ENCODE measurements at regions not wholly inside any gene's neighbourhood (a gene's known extent, or its start where the extent isn't known, plus 50 kb on each side); places are given as distances from the start of the nearest gene placed in this dataset.

DNA sequence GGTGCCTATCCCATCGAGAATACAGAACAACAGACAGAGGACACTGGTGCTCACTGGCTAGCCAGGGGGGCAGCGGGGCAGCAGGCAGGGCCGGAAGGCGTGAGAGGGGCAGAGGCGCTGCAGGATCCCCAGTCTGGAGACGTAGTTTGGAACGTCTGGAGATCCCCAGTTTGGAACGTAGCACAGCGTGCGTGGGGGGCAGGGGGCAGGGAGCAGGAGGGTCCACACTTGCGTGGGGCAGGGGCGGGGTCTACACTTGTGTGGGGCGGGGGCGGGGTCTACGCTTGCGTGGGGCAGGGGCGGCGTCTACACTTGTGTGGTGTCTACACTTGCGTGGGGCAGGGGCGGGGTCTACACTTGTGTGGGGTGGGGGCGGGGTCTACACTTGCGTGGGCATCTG, 107.2 kb downstream of the DACT2 start:
- Histone ChIP-seq H4K20me1 (replicated peaks; ENCODE audit: control insufficient read depth, insufficient read depth, low read length) (peaks cover 6% of the 10 kb centered on the region; the same call in 1 of the 2 replicates), H3K27ac (ENCODE audit: extremely low read depth, low read depth, low read length) (no peak overlapping the region), H3K9me3 (replicated peaks; ENCODE audit: control insufficient read depth, insufficient read depth, low read depth, low read length) (no peaks in the 10 kb centered on the region; the same call in 1 of the 2 replicates), H3K4me2 (ENCODE audit: insufficient read depth, low read length) (no peak overlapping the region), H3K36me3 (ENCODE audit: control insufficient read depth, insufficient read depth, low read length) (no peaks in the 10 kb centered on the region), H2AFZ (ENCODE audit: low read depth, low read length) (no peak overlapping the region), H3K27me3 (ENCODE audit: control insufficient read depth in 2 of 2, insufficient read depth in 2 of 2, low read length in 2 of 2) (peaks cover 49 to 74% of the 10 kb centered on the region in 2 experiments), H3K9ac (ENCODE audit: insufficient read depth in 1 of 2, low read depth in 2 of 2, low read length in 2 of 2) (no peak overlapping the region), H3K79me2 (ENCODE audit: control insufficient read depth, insufficient read depth, low read length) (no peaks in the 10 kb centered on the region), H3K4me3 (no peak overlapping the region), H3K9me1 (ENCODE audit: control insufficient read depth, insufficient read depth, low read length) (no peaks in the 10 kb centered on the region), H3K4me1 (replicated peaks in 1 of 2; ENCODE audit: control insufficient read depth in 2 of 2, insufficient read depth in 2 of 2, low read length in 2 of 2) (peaks cover 0 to 4% of the 10 kb centered on the region in 2 experiments; a peak in 2 of 5 replicates)
- ChIA-PET POLR2A (interaction anchor here (0.6 kb wide), 1 partner anchor 11 kb away, joined by 4 read pairs; no protein-coding TSS in a partner anchor), CTCF (ENCODE audit: low intra/inter-chr PET ratio) (no interaction called here)
- in situ Hi-C loops (cut with MboI) (no loop called here), intact Hi-C loops (cut with micrococcal nuclease) (no loop called here)
- no peak for DNase-seq (ENCODE audit: extremely low read depth in 1 of 4, low spot score in 3 of 4)
- FAIRE-seq: no peak
- WGBS (ENCODE audit: insufficient coverage, low coverage, missing lambda C conversion rate): 4% methylated on average over 13 of the region's 22 CpGs
- BruUV-seq (replicated peaks): no TSS peak
- no peak for ATAC-seq
- TF ChIP-seq ZBTB33 (CRISPR knock-in tag; IDR thresholded peaks at IDR 0.05) (no peak), THAP12 (CRISPR knock-in tag; IDR thresholded peaks at IDR 0.05) (no peak), ARNT (IDR thresholded peaks at IDR 0.05) (no peak), OTX1 (CRISPR knock-in tag; IDR thresholded peaks at IDR 0.05) (no peak), KDM5B (IDR thresholded peaks at IDR 0.05; ENCODE audit: insufficient replicate concordance, low read depth, low read length) (no peak), PHB2 (IDR thresholded peaks at IDR 0.05; ENCODE audit: low read depth) (no peak)
- TF ChIP-seq, protein P1, sequence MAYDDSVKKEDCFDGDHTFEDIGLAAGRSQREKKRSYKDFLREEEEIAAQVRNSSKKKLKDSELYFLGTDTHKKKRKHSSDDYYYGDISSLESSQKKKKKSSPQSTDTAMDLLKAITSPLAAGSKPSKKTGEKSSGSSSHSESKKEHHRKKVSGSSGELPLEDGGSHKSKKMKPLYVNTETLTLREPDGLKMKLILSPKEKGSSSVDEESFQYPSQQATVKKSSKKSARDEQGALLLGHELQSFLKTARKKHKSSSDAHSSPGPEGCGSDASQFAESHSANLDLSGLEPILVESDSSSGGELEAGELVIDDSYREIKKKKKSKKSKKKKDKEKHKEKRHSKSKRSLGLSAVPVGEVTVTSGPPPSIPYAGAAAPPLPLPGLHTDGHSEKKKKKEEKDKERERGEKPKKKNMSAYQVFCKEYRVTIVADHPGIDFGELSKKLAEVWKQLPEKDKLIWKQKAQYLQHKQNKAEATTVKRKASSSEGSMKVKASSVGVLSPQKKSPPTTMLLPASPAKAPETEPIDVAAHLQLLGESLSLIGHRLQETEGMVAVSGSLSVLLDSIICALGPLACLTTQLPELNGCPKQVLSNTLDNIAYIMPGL (CRISPR knock-in tag; IDR thresholded peaks at IDR 0.05): no peak
- TF ChIP-seq, protein P2, sequence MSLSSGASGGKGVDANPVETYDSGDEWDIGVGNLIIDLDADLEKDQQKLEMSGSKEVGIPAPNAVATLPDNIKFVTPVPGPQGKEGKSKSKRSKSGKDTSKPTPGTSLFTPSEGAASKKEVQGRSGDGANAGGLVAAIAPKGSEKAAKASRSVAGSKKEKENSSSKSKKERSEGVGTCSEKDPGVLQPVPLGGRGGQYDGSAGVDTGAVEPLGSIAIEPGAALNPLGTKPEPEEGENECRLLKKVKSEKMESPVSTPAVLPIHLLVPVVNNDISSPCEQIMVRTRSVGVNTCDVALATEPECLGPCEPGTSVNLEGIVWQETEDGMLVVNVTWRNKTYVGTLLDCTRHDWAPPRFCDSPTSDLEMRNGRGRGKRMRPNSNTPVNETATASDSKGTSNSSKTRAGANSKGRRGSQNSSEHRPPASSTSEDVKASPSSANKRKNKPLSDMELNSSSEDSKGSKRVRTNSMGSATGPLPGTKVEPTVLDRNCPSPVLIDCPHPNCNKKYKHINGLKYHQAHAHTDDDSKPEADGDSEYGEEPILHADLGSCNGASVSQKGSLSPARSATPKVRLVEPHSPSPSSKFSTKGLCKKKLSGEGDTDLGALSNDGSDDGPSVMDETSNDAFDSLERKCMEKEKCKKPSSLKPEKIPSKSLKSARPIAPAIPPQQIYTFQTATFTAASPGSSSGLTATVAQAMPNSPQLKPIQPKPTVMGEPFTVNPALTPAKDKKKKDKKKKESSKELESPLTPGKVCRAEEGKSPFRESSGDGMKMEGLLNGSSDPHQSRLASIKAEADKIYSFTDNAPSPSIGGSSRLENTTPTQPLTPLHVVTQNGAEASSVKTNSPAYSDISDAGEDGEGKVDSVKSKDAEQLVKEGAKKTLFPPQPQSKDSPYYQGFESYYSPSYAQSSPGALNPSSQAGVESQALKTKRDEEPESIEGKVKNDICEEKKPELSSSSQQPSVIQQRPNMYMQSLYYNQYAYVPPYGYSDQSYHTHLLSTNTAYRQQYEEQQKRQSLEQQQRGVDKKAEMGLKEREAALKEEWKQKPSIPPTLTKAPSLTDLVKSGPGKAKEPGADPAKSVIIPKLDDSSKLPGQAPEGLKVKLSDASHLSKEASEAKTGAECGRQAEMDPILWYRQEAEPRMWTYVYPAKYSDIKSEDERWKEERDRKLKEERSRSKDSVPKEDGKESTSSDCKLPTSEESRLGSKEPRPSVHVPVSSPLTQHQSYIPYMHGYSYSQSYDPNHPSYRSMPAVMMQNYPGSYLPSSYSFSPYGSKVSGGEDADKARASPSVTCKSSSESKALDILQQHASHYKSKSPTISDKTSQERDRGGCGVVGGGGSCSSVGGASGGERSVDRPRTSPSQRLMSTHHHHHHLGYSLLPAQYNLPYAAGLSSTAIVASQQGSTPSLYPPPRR (CRISPR knock-in tag; IDR thresholded peaks at IDR 0.05; ENCODE audit: borderline replicate concordance): no peak
